GM12892 (cell line): ENCODE measurements at regions not wholly inside any gene's neighbourhood (a gene's known extent, or its start where the extent isn't known, plus 50 kb on each side); places are given as distances from the start of the nearest gene placed in this dataset.

Source experiments
- POLR2AphosphoS5 ChIP-seq: IDR thresholded peaks from 2 replicates; pipeline ENCODE4 v1.6.1; 2011; ENCODE audit warnings: low read depth, low read length, control low read depth
- TAF1 ChIP-seq: IDR thresholded peaks from 2 replicates; pipeline ENCODE4 v1.6.1; 2011; ENCODE audit warnings: low read depth, mild to moderate bottlenecking, control low read depth, low read length, borderline replicate concordance

DNA sequence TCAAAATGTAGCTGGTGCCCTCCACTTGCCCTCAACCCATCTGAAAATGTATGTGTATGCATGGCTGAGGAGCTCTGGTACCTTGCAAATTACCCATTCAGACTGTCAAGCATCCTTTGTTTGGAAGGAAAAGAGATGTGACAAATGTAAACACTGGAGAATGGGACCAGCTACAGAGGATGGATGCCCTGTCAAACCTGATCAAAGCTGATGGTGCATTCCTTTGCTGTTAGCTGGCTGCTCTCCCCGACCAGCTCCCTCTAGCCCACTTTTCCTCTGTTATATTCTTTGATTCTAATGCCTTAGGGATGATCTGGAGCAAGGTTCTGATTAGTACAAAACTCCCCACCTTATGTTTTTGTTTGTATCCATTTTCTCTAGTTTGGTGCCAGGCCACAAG is 310.3 kb downstream of the C12orf75 start:
- TF ChIP-seq POLR2AphosphoS5 = no peak
- TF ChIP-seq TAF1 = no peak
